Heart left ventricle (tissue), 16 donors: ENCODE measurements at regions not wholly inside any gene's neighbourhood (a gene's known extent, or its start where the extent isn't known, plus 50 kb on each side); places are given as distances from the start of the nearest gene placed in this dataset.

Experiments used
- ATAC-seq, 4 donors: fragments of 200-7000 bp; cut with Tn5 transposase; one replicate each; pipeline ENCODE4 v1.9.1; 2020 to 2022; ENCODE audit warnings: moderate library complexity in 4 of 4, mild to moderate bottlenecking in 3 of 4, moderate number of reproducible peaks in 1 of 4
- DNase-seq, 5 donors: peaks; one replicate each; pipeline ENCODE4 v3.0.0-alpha.2; 2020
- H3K27ac ChIP-seq, 12 donors: fragments of 200-600 bp; sonication (generic) in 4 of 12; one replicate each; pipeline versions ENCODE4 v1.5.0 to v1.8.0; 2016 to 2022; ENCODE audit warnings: mild to moderate bottlenecking in 2 of 12
- H3K27me3 ChIP-seq, 9 donors: fragments of 200-600 bp; sonication (generic) in 2 of 9; one replicate each; pipeline versions ENCODE4 v1.5.1 to v1.8.0; 2016 to 2022; ENCODE audit warnings: mild to moderate bottlenecking in 3 of 9
- H3K36me3 ChIP-seq, 9 donors: fragments of 200-600 bp; sonication (generic) in 2 of 9; one replicate each; pipeline versions ENCODE4 v1.5.0 to v1.8.0; 2018 to 2022; ENCODE audit warnings: mild to moderate bottlenecking in 2 of 9
- H3K4me1 ChIP-seq, 12 donors: fragments of 200-600 bp; sonication (generic) in 4 of 12; one replicate each; pipeline versions ENCODE4 v1.5.0 to v1.8.0; 2016 to 2022; ENCODE audit warnings: mild to moderate bottlenecking in 3 of 12
- H3K4me3 ChIP-seq, 12 donors: fragments of 200-600 bp; sonication (generic) in 4 of 12; one replicate each; pipeline versions ENCODE4 v1.5.0 to v1.8.0; 2017 to 2022; ENCODE audit warnings: mild to moderate bottlenecking in 9 of 12, moderate library complexity in 4 of 12
- H3K9me3 ChIP-seq, 12 donors: fragments of 200-600 bp; sonication (generic) in 4 of 12; one replicate each; pipeline versions ENCODE4 v1.5.0 to v1.8.0; 2016 to 2022; ENCODE audit warnings: mild to moderate bottlenecking in 1 of 12
- CTCF ChIP-seq, 12 donors: fragments of 200-600 bp; sonication (generic) in 4 of 12; IDR thresholded peaks; one replicate each; pipeline versions ENCODE4 v1.5.0 to v1.8.0; 2018 to 2022; ENCODE audit warnings: antibody characterized with exemption in 12 of 12, mild to moderate bottlenecking in 5 of 12
- POLR2A ChIP-seq, 2 donors: fragments of 450-650 bp; IDR thresholded peaks; one replicate each; pipeline ENCODE4 v1.6.1; 2017; ENCODE audit warnings: antibody characterized with exemption in 2 of 2, mild to moderate bottlenecking in 2 of 2, moderate library complexity in 2 of 2
- WGBS, 4 donors: extraction: QIAGEN DNeasy Blood & Tissue Kit in 2 of 4; methylation state at CpG; one replicate each; pipeline versions ENCODE4 v1.1.5 to v1.1.7; 2013 to 2018; 5-methylcytosine and 5-hydroxymethylcytosine counted together
- intact Hi-C, 10 donors: fragments of 100-400 bp; cut with DNase I; formaldehyde crosslinking; loops; one replicate each; pipeline versions ENCODE4 v1.11.1 to v1.14.2; 2022
- donor health status: ischemic (EF 13 %, LVEDD 7.1; RV severe dilation, severe dysfunction).
- donor health status: healthy with polysubstance abuse.
- donor health status: DM: no; HTN: yes; CAD: no.
- donor health status: DM: no; HTN: no; CAD: no.
- donor health status: ischemic (EF 25% LVEDD 6.9; RV normal size, moderate dysfunction).
- donor health status: ischemic (EF 25% LVEDD 5.7; RV mildly dilated, moderate dysfunction).
- donor health status: healthy.
- donor health status: DM: yes; HTN: yes; CAD: no.
- donor health status: ischemic (EF 35%, LVEDD 5.7; RV mildly dilated, moderate dysfunction).
- donor health status: nonischemic (EF 11% LVEDD 7.7; RV severe dilation, severe dysfunction).
- donor health status: DM: yes; HTN: yes; CAD: no.
- donor health status: PGD.
- donor health status: ischemic (EF 29% LVEDD 5.4; RV normal size, mild dysfunction).
- donor health status: nonischemic (EF 23%, LVEDD 6.1; RV moderate dilation, normal function).

GRCh38 chr6:163815796-163816195, 401.3 kb downstream of the QKI start:
- intact Hi-C loops, result no loop called here
- ATAC-seq (no peak), DNase-seq (no peak)
- Histone ChIP-seq H3K27ac (no peak overlapping the region), H3K36me3 (no peaks in the 10 kb centered on the region), H3K27me3 (no peaks in the 10 kb centered on the region), H3K4me3 (no peak overlapping the region), H3K4me1 (peaks cover 0 to 9% (median 2%) of the 10 kb centered on the region in 12 donors), H3K9me3 (no peaks in the 10 kb centered on the region)
- TF ChIP-seq CTCF (IDR thresholded peaks at IDR 0.05) (no peak), POLR2A (IDR thresholded peaks at IDR 0.05) (no peak)
- 95 to 100% (median 97%) methylated on average over 2 of the region's 2 CpGs for whole genome bisulfite sequencing, 4 donors

GRCh38 chr6:163814494-163815364, 400.2 kb downstream of the QKI start:
- no peak overlapping the region for H3K27ac ChIP-seq
- peaks cover 0 to 9% (median 2%) of the 10 kb centered on the region in 12 donors for H3K4me1 ChIP-seq
- peak in 2 of 5 donors; percentile 36 to 43 for DNase-seq
- WGBS, 4 donors, result 62 to 68% (median 66%) methylated on average over 17 of the region's 17 CpGs
- H3K9me3 ChIP-seq, result no peaks in the 10 kb centered on the region
- peak in 2 of 4 donors; percentile 56 to 75 for ATAC-seq
- TF ChIP-seq CTCF (IDR thresholded peaks at IDR 0.05) (no peak), POLR2A (IDR thresholded peaks at IDR 0.05) (no peak)
- no peak overlapping the region for H3K4me3 ChIP-seq
- no peaks in the 10 kb centered on the region for H3K36me3 ChIP-seq
- intact Hi-C loops, result no loop called here
- H3K27me3 ChIP-seq, result no peaks in the 10 kb centered on the region

GRCh38 chr6:163813979-163814493, 399.5 kb downstream of the QKI start:
- Histone ChIP-seq H3K27ac (no peak overlapping the region), H3K36me3 (no peaks in the 10 kb centered on the region), H3K4me1 (peaks cover 0 to 9% (median 2%) of the 10 kb centered on the region in 12 donors), H3K9me3 (no peaks in the 10 kb centered on the region), H3K27me3 (no peaks in the 10 kb centered on the region), H3K4me3 (no peak overlapping the region)
- ATAC-seq, result no peak
- 70 to 78% (median 72%) methylated on average over 3 of the region's 3 CpGs for WGBS, 4 donors
- intact Hi-C loops, result no loop called here
- no peak for DNase-seq
- TF ChIP-seq CTCF (IDR thresholded peaks at IDR 0.05) (no peak), POLR2A (IDR thresholded peaks at IDR 0.05) (no peak)

GRCh38 chr6:163811317-163811716, 396.8 kb downstream of the QKI start:
- Histone ChIP-seq H3K4me3 (no peak overlapping the region), H3K27me3 (no peaks in the 10 kb centered on the region), H3K36me3 (no peaks in the 10 kb centered on the region), H3K9me3 (no peaks in the 10 kb centered on the region), H3K27ac (no peak overlapping the region), H3K4me1 (peaks cover 0 to 9% (median 2%) of the 10 kb centered on the region in 12 donors)
- intact Hi-C loops, result no loop called here
- 41 to 67% (median 47%) methylated on average over 1 of the region's 1 CpG for WGBS, 4 donors
- DNase-seq (no peak), ATAC-seq (no peak)
- TF ChIP-seq CTCF (IDR thresholded peaks at IDR 0.05) (peak in 1 of 12 donors; percentile 15), POLR2A (IDR thresholded peaks at IDR 0.05) (no peak)
